COLO829 (cell line): ENCODE measurements at regions not wholly inside any gene's neighbourhood (a gene's known extent, or its start where the extent isn't known, plus 50 kb on each side); places are given as distances from the start of the nearest gene placed in this dataset.

ENCODE experiments used
- DNase-seq: peaks from one replicate; pipeline ENCODE4 v3.0.0; 2012; ENCODE audit warnings: low spot score

GRCh38 chr9:28834156-28834555 lies 1260.9 kb upstream of the C9orf72 start:
- DNase-seq: no peak

GRCh38 chr9:28839778-28840430 lies 1266.6 kb upstream of the C9orf72 start:
- no peak for DNase-seq

- no peak for DNase-seq
Measured at GRCh38 chr9:28841775-28842174, 1268.5 kb upstream of the C9orf72 start.

GRCh38 chr9:28847331-28847730 lies 1274.0 kb upstream of the C9orf72 start:
- DNase-seq: no peak

- DNase-seq: no peak
Measured at GRCh38 chr9:28848671-28849070, 1275.4 kb upstream of the C9orf72 start.

GRCh38 chr9:28853477-28853876 lies 1280.2 kb upstream of the C9orf72 start:
- DNase-seq: no peak

GRCh38 chr9:28866951-28867350 lies 1293.7 kb upstream of the C9orf72 start:
- DNase-seq: no peak

GRCh38 chr9:28868228-28868990 lies 1295.1 kb upstream of the C9orf72 start:
- DNase-seq: no peak

- no peak for DNase-seq
Measured at GRCh38 chr9:28882529-28882928, 1309.2 kb upstream of the C9orf72 start.

- DNase-seq: no peak
Measured at GRCh38 chr9:28883234-28883633, 1310.0 kb upstream of the C9orf72 start.

GRCh38 chr9:28887188-28887884 lies 1314.1 kb upstream of the C9orf72 start:
- DNase-seq: peak; percentile 1

GRCh38 chr9:28888806-28889205 lies 1315.5 kb upstream of the C9orf72 start:
- DNase-seq: no peak

GRCh38 chr9:28892538-28892937 lies 1319.3 kb upstream of the C9orf72 start:
- DNase-seq: peak; percentile 0

GRCh38 chr9:28899267-28899666 lies 1326.0 kb upstream of the C9orf72 start:
- DNase-seq: no peak

GRCh38 chr9:28899926-28900325 lies 1326.6 kb upstream of the C9orf72 start:
- no peak for DNase-seq

- no peak for DNase-seq
Measured at GRCh38 chr9:28900406-28900805, 1327.1 kb upstream of the C9orf72 start.

GRCh38 chr9:28909526-28909925 lies 1336.2 kb upstream of the C9orf72 start:
- no peak for DNase-seq

GRCh38 chr9:28912621-28913020 lies 1339.3 kb upstream of the C9orf72 start:
- DNase-seq: no peak

GRCh38 chr9:28915202-28915930 lies 1342.1 kb upstream of the C9orf72 start:
- DNase-seq: no peak

GRCh38 chr9:28916348-28916747 lies 1343.1 kb upstream of the C9orf72 start:
- no peak for DNase-seq

- DNase-seq: peak; percentile 45
Measured at GRCh38 chr9:28921857-28922500, 1348.7 kb upstream of the C9orf72 start.

- DNase-seq: no peak
Measured at GRCh38 chr9:28922891-28923290, 1349.6 kb upstream of the C9orf72 start.
